ENCODE measurements at regions not wholly inside any gene's neighbourhood (a gene's known extent, or its start where the extent isn't known, plus 50 kb on each side); places are given as distances from the start of the nearest gene placed in this dataset.

- peaks cover 3 to 32% of the 10 kb centered on the region in 2 experiments; a peak in 2 of 4 replicates for H3K9me3 ChIP-seq (ENCODE audit: control insufficient read depth in 1 of 2, insufficient read depth in 1 of 2, low read depth in 1 of 2, low read length in 2 of 2)
- no peaks in the 10 kb centered on the region for H3K4me1 ChIP-seq (ENCODE audit: control insufficient read depth in 1 of 2, insufficient read depth in 2 of 2, low read length in 2 of 2)
- ChIA-PET RAD21 (ENCODE audit: low non-redundant PET in 1 of 2, low total read pairs in 2 of 2, uncharacterized antibody in 2 of 2, unreplicated experiment in 2 of 2) (no interaction called here), CTCF (no interaction called here), POLR2A (no interaction called here)
- H3K9ac ChIP-seq (ENCODE audit: low read length): no peak overlapping the region
- TF ChIP-seq, protein P1, sequence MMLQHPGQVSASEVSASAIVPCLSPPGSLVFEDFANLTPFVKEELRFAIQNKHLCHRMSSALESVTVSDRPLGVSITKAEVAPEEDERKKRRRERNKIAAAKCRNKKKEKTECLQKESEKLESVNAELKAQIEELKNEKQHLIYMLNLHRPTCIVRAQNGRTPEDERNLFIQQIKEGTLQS (IDR thresholded peaks at IDR 0.05): no peak
- TF ChIP-seq ZFX (IDR thresholded peaks at IDR 0.05): no peak
- no peak for TF ChIP-seq RAD21 (IDR thresholded peaks at IDR 0.05; ENCODE audit: low read depth)
- no peak for TF ChIP-seq TCF7L2 (IDR thresholded peaks at IDR 0.05; ENCODE audit: borderline replicate concordance, extremely low read depth, insufficient read depth, insufficient read length)
- no peak for TF ChIP-seq SRF (IDR thresholded peaks at IDR 0.05; ENCODE audit: low read depth)
- TF ChIP-seq SP1 (IDR thresholded peaks at IDR 0.05; ENCODE audit: low read depth): no peak
- TF ChIP-seq YY1 (IDR thresholded peaks at IDR 0.05; ENCODE audit: extremely low read depth, insufficient replicate concordance, low read depth, low read length): no peak
- TF ChIP-seq ZBTB33 (IDR thresholded peaks at IDR 0.05; ENCODE audit: extremely low read depth, insufficient replicate concordance, low read length): no peak
- TF ChIP-seq CBX3 (IDR thresholded peaks at IDR 0.05; ENCODE audit: low read depth): no peak
- no peak for TF ChIP-seq POLR2A (IDR thresholded peaks at IDR 0.05; ENCODE audit: borderline replicate concordance, extremely low read depth, insufficient read depth, insufficient read length)
- TF ChIP-seq EGR1 (IDR thresholded peaks at IDR 0.05; ENCODE audit: low read depth): no peak
- TF ChIP-seq, protein P2, sequence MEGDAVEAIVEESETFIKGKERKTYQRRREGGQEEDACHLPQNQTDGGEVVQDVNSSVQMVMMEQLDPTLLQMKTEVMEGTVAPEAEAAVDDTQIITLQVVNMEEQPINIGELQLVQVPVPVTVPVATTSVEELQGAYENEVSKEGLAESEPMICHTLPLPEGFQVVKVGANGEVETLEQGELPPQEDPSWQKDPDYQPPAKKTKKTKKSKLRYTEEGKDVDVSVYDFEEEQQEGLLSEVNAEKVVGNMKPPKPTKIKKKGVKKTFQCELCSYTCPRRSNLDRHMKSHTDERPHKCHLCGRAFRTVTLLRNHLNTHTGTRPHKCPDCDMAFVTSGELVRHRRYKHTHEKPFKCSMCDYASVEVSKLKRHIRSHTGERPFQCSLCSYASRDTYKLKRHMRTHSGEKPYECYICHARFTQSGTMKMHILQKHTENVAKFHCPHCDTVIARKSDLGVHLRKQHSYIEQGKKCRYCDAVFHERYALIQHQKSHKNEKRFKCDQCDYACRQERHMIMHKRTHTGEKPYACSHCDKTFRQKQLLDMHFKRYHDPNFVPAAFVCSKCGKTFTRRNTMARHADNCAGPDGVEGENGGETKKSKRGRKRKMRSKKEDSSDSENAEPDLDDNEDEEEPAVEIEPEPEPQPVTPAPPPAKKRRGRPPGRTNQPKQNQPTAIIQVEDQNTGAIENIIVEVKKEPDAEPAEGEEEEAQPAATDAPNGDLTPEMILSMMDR (IDR thresholded peaks at IDR 0.05 in 2 of 3, conservative IDR thresholded peaks at IDR 0.05 in 1 of 3; ENCODE audit: borderline replicate concordance in 1 of 3, insufficient read depth in 1 of 3, low read depth in 2 of 3, low read length in 2 of 3): no peak
- no peak for TF ChIP-seq POLR2AphosphoS5 (IDR thresholded peaks at IDR 0.05; ENCODE audit: low read depth, low read length)
- no peak for TF ChIP-seq EZH2phosphoT487 (IDR thresholded peaks at IDR 0.05; ENCODE audit: borderline replicate concordance)
- no peak for TF ChIP-seq SIN3A (IDR thresholded peaks at IDR 0.05; ENCODE audit: low read depth)
- no peak for TF ChIP-seq ZNF274 (IDR thresholded peaks at IDR 0.05; ENCODE audit: low read depth, low read length)
- TF ChIP-seq ELF1 (IDR thresholded peaks at IDR 0.05; ENCODE audit: borderline replicate concordance, low read depth): no peak
- no peak for TF ChIP-seq JUND (IDR thresholded peaks at IDR 0.05)
- no peaks in the 10 kb centered on the region for H3K36me3 ChIP-seq (ENCODE audit: control insufficient read depth in 1 of 2, insufficient read depth in 2 of 2, low read length in 2 of 2)
- no peak for ATAC-seq
- intact Hi-C loops (cut with micrococcal nuclease): no loop called here
- no peaks in the 10 kb centered on the region for H3K79me2 ChIP-seq (ENCODE audit: insufficient read depth, low read length)
- no peaks in the 10 kb centered on the region for H3K27me3 ChIP-seq (ENCODE audit: insufficient read depth, low read length)
- no TSS peak for BruUV-seq (replicated peaks)
- H3K4me2 ChIP-seq (ENCODE audit: low read length): no peak overlapping the region
- no peaks in the 10 kb centered on the region for H3K9me2 ChIP-seq (ENCODE audit: insufficient read depth)
- H3K27ac ChIP-seq (ENCODE audit: low read depth, low read length): no peak overlapping the region
- no peak for DNase-seq (ENCODE audit: low read depth, low spot score)
- H4K20me1 ChIP-seq (ENCODE audit: insufficient read depth): no peaks in the 10 kb centered on the region
- no peak overlapping the region for H3K4me3 ChIP-seq (replicated peaks in 1 of 2; ENCODE audit: low read depth in 1 of 2, low read length in 2 of 2)
- no peak overlapping the region for H2AFZ ChIP-seq (ENCODE audit: low read depth, low read length, poor library complexity, severe bottlenecking)
Measured at GRCh38 chr2:4827836-4828235, 864.3 kb upstream of the SOX11 start.
